Parathyroid adenoma (tissue), 2 donors: ENCODE measurements at regions not wholly inside any gene's neighbourhood (a gene's known extent, or its start where the extent isn't known, plus 50 kb on each side); places are given as distances from the start of the nearest gene placed in this dataset.

Experiments
- H2AFZ ChIP-seq: fragments of 300-600 bp; sonication (generic); one replicate; pipeline ENCODE4 v1.7.0; 2017; ENCODE audit warnings: antibody characterized with exemption, mild to moderate bottlenecking
- H3K27ac ChIP-seq: fragments of 300-600 bp; sonication (generic); one replicate; pipeline ENCODE4 v1.7.0; 2017
- H3K27me3 ChIP-seq: fragments of 300-600 bp; sonication (generic); one replicate; pipeline ENCODE4 v1.7.0; 2017; ENCODE audit warnings: low read length; ENCODE audit not compliant: control insufficient read depth, insufficient read depth
- H3K36me3 ChIP-seq: fragments of 300-600 bp; sonication (generic); one replicate; pipeline ENCODE4 v1.7.0; 2017; ENCODE audit warnings: low read length; ENCODE audit not compliant: control insufficient read depth, insufficient read depth
- H3K4me1 ChIP-seq: fragments of 300-600 bp; sonication (generic); one replicate; pipeline ENCODE4 v1.7.0; 2017; ENCODE audit warnings: control low read depth
- H3K4me2 ChIP-seq: fragments of 300-600 bp; sonication (generic); one replicate; pipeline ENCODE4 v1.7.0; 2017; ENCODE audit warnings: low read length
- H3K4me3 ChIP-seq: fragments of 300-600 bp; sonication (generic); one replicate; pipeline ENCODE4 v1.7.0; 2017; ENCODE audit warnings: low read depth, low read length
- H3K79me2 ChIP-seq: fragments of 300-600 bp; sonication (generic); one replicate; pipeline ENCODE4 v1.7.0; 2017; ENCODE audit warnings: control low read depth
- H3K9ac ChIP-seq: fragments of 300-600 bp; sonication (generic); one replicate; pipeline ENCODE4 v1.7.0; 2017; ENCODE audit warnings: mild to moderate bottlenecking
- H3K9me3 ChIP-seq: fragments of 300-600 bp; sonication (generic); one replicate; pipeline ENCODE4 v1.7.0; 2017; ENCODE audit warnings: low read length; ENCODE audit not compliant: control insufficient read depth
- TF ChIP-seq, protein P1 (sequence below): fragments of 300-600 bp; sonication (generic); IDR thresholded peaks from one replicate; pipeline ENCODE4 v1.7.0; 2017; ENCODE audit warnings: antibody characterized with exemption, mild to moderate bottlenecking
- donor health status: primary hyperparathyroidism.

DNA sequence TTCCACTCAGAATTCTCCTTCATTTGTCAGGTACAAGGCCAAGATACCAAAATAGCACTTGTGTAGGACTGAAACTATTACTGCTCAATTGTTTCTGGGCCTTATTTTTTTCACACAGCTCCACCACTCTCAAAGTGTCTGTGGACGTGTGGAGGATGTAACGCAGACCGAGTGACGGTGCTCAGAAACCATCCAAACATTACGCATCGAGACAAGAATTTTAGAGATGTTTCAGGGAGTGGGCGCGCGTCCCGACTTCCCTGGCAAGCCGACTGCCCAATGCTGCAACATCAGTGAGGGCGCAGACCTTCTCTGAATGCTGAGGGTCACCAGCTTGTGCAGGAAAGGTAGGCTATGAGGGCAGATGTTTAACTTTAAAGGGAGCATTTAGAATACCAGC, 108.4 kb downstream of the GATA6 start:
- H3K9me3 ChIP-seq = no peaks in the 10 kb centered on the region
- H3K4me3 ChIP-seq = no peak overlapping the region
- no peaks in the 10 kb centered on the region for H3K4me1 ChIP-seq
- H3K4me2 ChIP-seq = no peak overlapping the region
- TF ChIP-seq, protein P1, sequence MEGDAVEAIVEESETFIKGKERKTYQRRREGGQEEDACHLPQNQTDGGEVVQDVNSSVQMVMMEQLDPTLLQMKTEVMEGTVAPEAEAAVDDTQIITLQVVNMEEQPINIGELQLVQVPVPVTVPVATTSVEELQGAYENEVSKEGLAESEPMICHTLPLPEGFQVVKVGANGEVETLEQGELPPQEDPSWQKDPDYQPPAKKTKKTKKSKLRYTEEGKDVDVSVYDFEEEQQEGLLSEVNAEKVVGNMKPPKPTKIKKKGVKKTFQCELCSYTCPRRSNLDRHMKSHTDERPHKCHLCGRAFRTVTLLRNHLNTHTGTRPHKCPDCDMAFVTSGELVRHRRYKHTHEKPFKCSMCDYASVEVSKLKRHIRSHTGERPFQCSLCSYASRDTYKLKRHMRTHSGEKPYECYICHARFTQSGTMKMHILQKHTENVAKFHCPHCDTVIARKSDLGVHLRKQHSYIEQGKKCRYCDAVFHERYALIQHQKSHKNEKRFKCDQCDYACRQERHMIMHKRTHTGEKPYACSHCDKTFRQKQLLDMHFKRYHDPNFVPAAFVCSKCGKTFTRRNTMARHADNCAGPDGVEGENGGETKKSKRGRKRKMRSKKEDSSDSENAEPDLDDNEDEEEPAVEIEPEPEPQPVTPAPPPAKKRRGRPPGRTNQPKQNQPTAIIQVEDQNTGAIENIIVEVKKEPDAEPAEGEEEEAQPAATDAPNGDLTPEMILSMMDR = no peak
- H3K36me3 ChIP-seq = no peaks in the 10 kb centered on the region
- H3K9ac ChIP-seq = no peak overlapping the region
- H2AFZ ChIP-seq = no peak overlapping the region
- H3K79me2 ChIP-seq = no peaks in the 10 kb centered on the region
- H3K27me3 ChIP-seq = no peaks in the 10 kb centered on the region
- H3K27ac ChIP-seq = no peak overlapping the region

DNA sequence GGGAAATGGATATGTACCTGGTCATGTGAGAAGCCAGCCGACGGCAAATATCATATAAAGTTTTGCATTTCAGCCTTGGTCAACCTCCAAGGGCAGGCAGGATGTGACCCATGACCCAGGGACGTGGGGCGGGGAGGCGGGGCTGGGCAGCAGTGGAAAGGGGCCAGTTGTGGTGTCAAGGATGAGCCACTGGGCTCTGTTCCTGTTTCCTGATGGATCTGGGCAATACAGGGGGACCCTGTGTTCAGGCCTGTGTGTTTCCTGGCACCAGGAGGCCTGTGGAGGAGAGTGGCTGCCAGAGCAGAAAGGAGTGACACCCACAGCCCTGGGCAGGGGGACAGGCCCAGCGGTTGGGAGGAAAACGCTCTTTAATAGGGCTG, 106.9 kb downstream of the GATA6 start:
- no peaks in the 10 kb centered on the region for H3K27me3 ChIP-seq
- H3K79me2 ChIP-seq = no peaks in the 10 kb centered on the region
- H3K9me3 ChIP-seq = no peaks in the 10 kb centered on the region
- TF ChIP-seq, protein P1 = no peak
- H3K9ac ChIP-seq = no peak overlapping the region
- H3K4me1 ChIP-seq = no peaks in the 10 kb centered on the region
- H3K4me2 ChIP-seq = no peak overlapping the region
- no peak overlapping the region for H3K27ac ChIP-seq
- H2AFZ ChIP-seq = no peak overlapping the region
- H3K4me3 ChIP-seq = no peak overlapping the region
- H3K36me3 ChIP-seq = no peaks in the 10 kb centered on the region

DNA sequence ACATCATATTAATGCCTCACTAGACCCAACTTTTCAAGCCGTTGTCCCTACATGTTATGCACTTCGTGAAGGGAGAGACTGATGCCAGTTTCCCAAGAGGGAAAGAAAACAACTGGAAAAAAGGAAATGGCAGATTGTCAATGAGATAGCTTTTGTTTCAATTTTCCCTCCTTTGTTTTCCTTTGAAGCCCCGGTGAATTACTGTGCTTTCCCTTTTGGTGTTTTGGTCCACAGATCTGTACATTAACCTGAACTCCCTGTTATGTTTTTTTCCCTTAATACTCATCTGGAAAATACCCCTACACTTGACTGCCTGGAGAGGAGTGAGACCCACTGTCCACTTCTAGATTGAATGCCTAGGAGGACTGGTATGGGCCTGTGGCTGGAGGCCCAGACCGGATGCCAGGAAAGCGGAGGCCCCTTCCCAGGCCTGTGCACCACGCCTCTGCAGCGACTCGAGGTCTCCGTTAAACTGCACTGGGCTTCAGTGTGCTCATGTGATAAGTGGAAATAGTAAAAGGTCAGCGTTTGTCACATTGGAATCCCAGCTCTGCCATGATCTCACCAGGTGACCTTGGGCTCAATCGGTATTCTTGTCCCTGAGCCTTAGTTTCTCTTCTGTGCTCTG, 106.4 kb downstream of the GATA6 start:
- Histone ChIP-seq H3K27me3 (no peaks in the 10 kb centered on the region), H3K27ac (no peak overlapping the region)
- TF ChIP-seq, protein P1 = no peak

GRCh38 chr18:22273101-22274039, 104.0 kb downstream of the GATA6 start:
- no peaks in the 10 kb centered on the region for H3K9me3 ChIP-seq
- H3K9ac ChIP-seq = no peak overlapping the region
- H3K4me1 ChIP-seq = no peaks in the 10 kb centered on the region
- no peaks in the 10 kb centered on the region for H3K27me3 ChIP-seq
- H3K4me3 ChIP-seq = no peak overlapping the region
- H3K4me2 ChIP-seq = no peak overlapping the region
- no peaks in the 10 kb centered on the region for H3K36me3 ChIP-seq
- TF ChIP-seq, protein P1 = no peak
- no peaks in the 10 kb centered on the region for H3K79me2 ChIP-seq
- H2AFZ ChIP-seq = no peak overlapping the region
- no peak overlapping the region for H3K27ac ChIP-seq

More for the DNA sequence above, 106.4 kb downstream of the GATA6 start:
- no peaks in the 10 kb centered on the region for H3K9me3 ChIP-seq
- no peaks in the 10 kb centered on the region for H3K79me2 ChIP-seq
- no peak overlapping the region for H3K4me3 ChIP-seq
- H3K36me3 ChIP-seq = no peaks in the 10 kb centered on the region
- no peaks in the 10 kb centered on the region for H3K4me1 ChIP-seq
- no peak overlapping the region for H3K4me2 ChIP-seq
- H2AFZ ChIP-seq = no peak overlapping the region
- no peak overlapping the region for H3K9ac ChIP-seq
